ENCODE measurements at regions not wholly inside any gene's neighbourhood (a gene's known extent, or its start where the extent isn't known, plus 50 kb on each side); places are given as distances from the start of the nearest gene placed in this dataset.

DNA sequence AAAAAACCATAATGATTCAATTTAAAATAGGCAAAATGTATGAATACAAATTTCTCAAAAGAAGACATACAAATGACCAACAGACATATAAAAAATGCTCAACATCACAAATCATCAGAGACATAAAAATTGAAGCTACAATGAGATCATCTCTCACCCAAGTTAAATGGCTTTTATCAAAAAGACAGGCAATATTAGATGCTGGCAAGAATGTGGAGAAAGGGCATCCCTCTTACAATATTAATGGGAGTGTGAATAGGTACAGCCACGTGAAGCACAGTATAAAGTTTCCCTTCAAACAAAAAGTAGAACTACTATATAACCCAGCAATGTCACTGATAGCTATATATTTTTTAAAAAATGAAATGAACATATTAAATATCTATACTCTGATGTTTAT lies 1481.7 kb downstream of the AMY1C start:
- TF ChIP-seq, protein P1, sequence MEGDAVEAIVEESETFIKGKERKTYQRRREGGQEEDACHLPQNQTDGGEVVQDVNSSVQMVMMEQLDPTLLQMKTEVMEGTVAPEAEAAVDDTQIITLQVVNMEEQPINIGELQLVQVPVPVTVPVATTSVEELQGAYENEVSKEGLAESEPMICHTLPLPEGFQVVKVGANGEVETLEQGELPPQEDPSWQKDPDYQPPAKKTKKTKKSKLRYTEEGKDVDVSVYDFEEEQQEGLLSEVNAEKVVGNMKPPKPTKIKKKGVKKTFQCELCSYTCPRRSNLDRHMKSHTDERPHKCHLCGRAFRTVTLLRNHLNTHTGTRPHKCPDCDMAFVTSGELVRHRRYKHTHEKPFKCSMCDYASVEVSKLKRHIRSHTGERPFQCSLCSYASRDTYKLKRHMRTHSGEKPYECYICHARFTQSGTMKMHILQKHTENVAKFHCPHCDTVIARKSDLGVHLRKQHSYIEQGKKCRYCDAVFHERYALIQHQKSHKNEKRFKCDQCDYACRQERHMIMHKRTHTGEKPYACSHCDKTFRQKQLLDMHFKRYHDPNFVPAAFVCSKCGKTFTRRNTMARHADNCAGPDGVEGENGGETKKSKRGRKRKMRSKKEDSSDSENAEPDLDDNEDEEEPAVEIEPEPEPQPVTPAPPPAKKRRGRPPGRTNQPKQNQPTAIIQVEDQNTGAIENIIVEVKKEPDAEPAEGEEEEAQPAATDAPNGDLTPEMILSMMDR (IDR thresholded peaks at IDR 0.05): no peak
- no peak for TF ChIP-seq ZFX (IDR thresholded peaks at IDR 0.05; ENCODE audit: borderline replicate concordance)
